IMR-90 (cell line): ENCODE measurements at regions not wholly inside any gene's neighbourhood (a gene's known extent, or its start where the extent isn't known, plus 50 kb on each side); places are given as distances from the start of the nearest gene placed in this dataset.

Experiments
- ATAC-seq: fragments of 200-7000 bp; cut with Tn5 transposase; 2 replicates; pipeline ENCODE4 v1.9.1; 2020; ENCODE audit warnings: low read depth, mild to moderate bottlenecking, moderate library complexity
- BruUV-seq: library from RNA; stranded (reverse); fragments of 400-500 nt; replicated peaks from 2 replicates; lab custom pipeline; 2021; lab: Mats Ljungman, UMichigan
- CTCF ChIA-PET: fragments of 300-600 bp; formaldehyde crosslinking; extraction: SDS; loops from one replicate; lab custom pipeline; 2021; ENCODE audit warnings: antibody characterized with exemption; lab: Yijun Ruan, JAX
- POLR2A ChIA-PET: fragments of 300-600 bp; sonication (Branson Sonifier 250); formaldehyde crosslinking; loops from one replicate; lab custom pipeline; 2022; ENCODE audit warnings: antibody characterized with exemption; ENCODE audit not compliant: unreplicated experiment; lab: Charles Lee
- DNase-seq: peaks from one replicate; pipeline ENCODE4 v3.0.0; 2013
- H2AFZ ChIP-seq: replicated peaks from 2 replicates; pipeline ENCODE3; 2013; ENCODE audit warnings: low read length, mild to moderate bottlenecking; ENCODE audit not compliant: poor library complexity
- H2AK5ac ChIP-seq: 2 replicates; pipeline ENCODE4 v1.6.1; 2013; ENCODE audit warnings: low read depth, low read length, inconsistent platforms
- H2AK9ac ChIP-seq: replicated peaks from 2 replicates; pipeline ENCODE3; 2013; ENCODE audit warnings: mild to moderate bottlenecking, low read depth, low read length, moderate library complexity; ENCODE audit not compliant: poor library complexity
- H2BK120ac ChIP-seq: 2 replicates; pipeline ENCODE4 v1.6.1; 2013; ENCODE audit warnings: low read depth, low read length, inconsistent platforms
- H2BK15ac ChIP-seq: 3 replicates; pipeline ENCODE4 v1.6.1; 2013; ENCODE audit warnings: low read depth, low read length, inconsistent platforms
- H2BK20ac ChIP-seq: 2 replicates; pipeline ENCODE4 v1.6.1; 2013; ENCODE audit warnings: low read depth, mild to moderate bottlenecking, inconsistent platforms, low read length, moderate library complexity
- H2BK5ac ChIP-seq: 2 replicates; pipeline ENCODE4 v1.6.1; 2013; ENCODE audit warnings: mild to moderate bottlenecking, low read depth, low read length, inconsistent platforms; ENCODE audit not compliant: poor library complexity, severe bottlenecking
- H3K14ac ChIP-seq: replicated peaks from 2 replicates; pipeline ENCODE4 v1.6.1; 2013; ENCODE audit warnings: low read depth, low read length, inconsistent platforms
- H3K18ac ChIP-seq: 2 replicates; pipeline ENCODE4 v1.6.1; 2013; ENCODE audit warnings: low read depth, low read length, control low read depth
- H3K23ac ChIP-seq: 2 replicates; pipeline ENCODE4 v1.6.1; 2013; ENCODE audit warnings: low read depth, low read length, inconsistent platforms
- H3K27ac ChIP-seq: 2 replicates; pipeline ENCODE4 v1.5.1; 2013; ENCODE audit warnings: mild to moderate bottlenecking, control low read depth, low read length; ENCODE audit not compliant: insufficient read depth
- H3K27me3 ChIP-seq: 2 replicates; pipeline ENCODE4 v1.6.1; 2013; ENCODE audit warnings: low read length; ENCODE audit not compliant: control insufficient read depth, insufficient read depth
- H3K36me3 ChIP-seq: 2 replicates; pipeline ENCODE4 v1.6.1; 2013; ENCODE audit warnings: low read length, mixed read lengths; ENCODE audit not compliant: control insufficient read depth, insufficient read depth
- H3K4ac ChIP-seq: 2 replicates; pipeline ENCODE4 v1.6.1; 2013; ENCODE audit warnings: low read depth, low read length, inconsistent platforms
- H3K4me1 ChIP-seq: 2 replicates; pipeline ENCODE4 v1.6.1; 2013; ENCODE audit warnings: low read length, mixed read lengths; ENCODE audit not compliant: control insufficient read depth, insufficient read depth
- H3K4me2 ChIP-seq: 2 replicates; pipeline ENCODE4 v1.6.1; 2013; ENCODE audit warnings: low read depth, mild to moderate bottlenecking, control low read depth, low read length, moderate library complexity
- H3K4me3 ChIP-seq: 2 replicates; pipeline ENCODE4 v1.5.1; 2013; ENCODE audit warnings: low read depth, mild to moderate bottlenecking, control low read depth, low read length, moderate library complexity; ENCODE audit not compliant: insufficient read depth
- H3K56ac ChIP-seq: 2 replicates; pipeline ENCODE4 v1.6.1; 2013; ENCODE audit warnings: low read length, inconsistent platforms; ENCODE audit not compliant: insufficient read depth; ENCODE audit errors: extremely low read depth
- H3K79me1 ChIP-seq, 2 experiments: 2 replicates each; pipeline ENCODE4 v1.6.1; 2013; ENCODE audit warnings: low read length in 2 of 2, inconsistent platforms in 1 of 2, low read depth in 1 of 2
- H3K9ac ChIP-seq: 2 replicates; pipeline ENCODE4 v1.6.1; 2013; ENCODE audit warnings: low read depth, low read length, control low read depth
- H3K9me1 ChIP-seq: 2 replicates; pipeline ENCODE4 v1.6.1; 2013; ENCODE audit warnings: low read length, inconsistent platforms; ENCODE audit not compliant: insufficient read depth
- H3K9me3 ChIP-seq: 2 replicates; pipeline ENCODE4 v1.6.1; 2013; ENCODE audit warnings: low read length; ENCODE audit not compliant: control insufficient read depth, insufficient read depth
- H4K20me1 ChIP-seq: 2 replicates; pipeline ENCODE4 v1.6.1; 2013; ENCODE audit warnings: low read length, inconsistent platforms; ENCODE audit not compliant: insufficient read depth
- H4K5ac ChIP-seq: 2 replicates; pipeline ENCODE4 v1.6.1; 2013; ENCODE audit warnings: mild to moderate bottlenecking, low read depth, low read length, control low read depth
- H4K8ac ChIP-seq, 2 experiments: 2 replicates each; pipeline ENCODE4 v1.6.1; 2013; ENCODE audit warnings: low read depth in 2 of 2, low read length in 2 of 2, control low read depth in 1 of 2, inconsistent platforms in 1 of 2
- H4K91ac ChIP-seq: 2 replicates; pipeline ENCODE4 v1.6.1; 2013; ENCODE audit warnings: low read depth, low read length, inconsistent platforms; ENCODE audit not compliant: insufficient read depth
- BHLHE40 ChIP-seq: fragments of 150-350 bp; IDR thresholded peaks from 2 replicates; pipeline ENCODE4 v1.6.1; 2016; ENCODE audit warnings: mild to moderate bottlenecking, low read depth, low read length
- CTCF ChIP-seq: conservative IDR thresholded peaks from 2 replicates; pipeline ENCODE4 v1.5.1; 2012; ENCODE audit warnings: mild to moderate bottlenecking, low read depth, low read length, improper control_type of control experiment
- FOS ChIP-seq: fragments of 150-350 bp; IDR thresholded peaks from 2 replicates; pipeline ENCODE4 v1.6.1; 2016; ENCODE audit warnings: low read depth, low read length
- MAZ ChIP-seq: IDR thresholded peaks from 2 replicates; pipeline ENCODE4 v1.6.1; 2012; ENCODE audit warnings: low read depth, mild to moderate bottlenecking, low read length, improper control_type of control experiment, moderate library complexity, borderline replicate concordance
- MXI1 ChIP-seq: IDR thresholded peaks from 2 replicates; pipeline ENCODE4 v1.6.1; 2012; ENCODE audit warnings: low read depth, mild to moderate bottlenecking, low read length, moderate library complexity, borderline replicate concordance
- NFE2L2 ChIP-seq: fragments of 150-350 bp; IDR thresholded peaks from 2 replicates; pipeline ENCODE4 v1.6.1; 2016; ENCODE audit warnings: low read depth, mild to moderate bottlenecking, low read length
- POLR2A ChIP-seq: IDR thresholded peaks from 2 replicates; pipeline ENCODE4 v1.6.1; 2012; ENCODE audit warnings: mild to moderate bottlenecking, low read depth, low read length
- RCOR1 ChIP-seq: IDR thresholded peaks from 2 replicates; pipeline ENCODE4 v1.6.1; 2012; ENCODE audit warnings: mild to moderate bottlenecking, low read length, improper control_type of control experiment; ENCODE audit not compliant: insufficient replicate concordance
- SMC3 ChIP-seq: fragments of 150-350 bp; IDR thresholded peaks from 2 replicates; pipeline ENCODE4 v1.6.1; 2016; ENCODE audit warnings: low read depth, mild to moderate bottlenecking, antibody characterized with exemption, low read length, moderate library complexity
- WGBS, 2 experiments: methylation state at CpG; one replicate each; pipeline versions ENCODE4 v1.1.5 to v1.1.7; 2013; ENCODE audit warnings: missing lambda C conversion rate in 2 of 2; ENCODE audit not compliant: insufficient read length in 1 of 2; ENCODE audit errors: extremely low coverage in 2 of 2; 5-methylcytosine and 5-hydroxymethylcytosine counted together
- dilution Hi-C: fragments of 300-500 bp; cut with HindIII; formaldehyde crosslinking; loops from one replicate; pipeline ENCODE4 v1.14.3; 2018; ENCODE audit warnings: low sequenced_read_pairs; ENCODE audit not compliant: unreplicated experiment
- in situ Hi-C: fragments of 300-500 bp; cut with MboI; formaldehyde crosslinking; loops from 3 replicates; pipeline ENCODE4 v1.14.3; 2019; ENCODE audit warnings: low sequenced_read_pairs, inconsistent platforms, mixed read lengths
- intact Hi-C: fragments of 100-400 bp; cut with micrococcal nuclease; formaldehyde crosslinking; loops from 2 replicates; pipeline ENCODE4 v1.10.0; 2022
- TF ChIP-seq, protein P1 (sequence below): fragments of 150-350 bp; IDR thresholded peaks from 2 replicates; pipeline ENCODE4 v1.6.1; 2017; ENCODE audit warnings: mild to moderate bottlenecking, antibody characterized with exemption, low read length, low read depth

DNA sequence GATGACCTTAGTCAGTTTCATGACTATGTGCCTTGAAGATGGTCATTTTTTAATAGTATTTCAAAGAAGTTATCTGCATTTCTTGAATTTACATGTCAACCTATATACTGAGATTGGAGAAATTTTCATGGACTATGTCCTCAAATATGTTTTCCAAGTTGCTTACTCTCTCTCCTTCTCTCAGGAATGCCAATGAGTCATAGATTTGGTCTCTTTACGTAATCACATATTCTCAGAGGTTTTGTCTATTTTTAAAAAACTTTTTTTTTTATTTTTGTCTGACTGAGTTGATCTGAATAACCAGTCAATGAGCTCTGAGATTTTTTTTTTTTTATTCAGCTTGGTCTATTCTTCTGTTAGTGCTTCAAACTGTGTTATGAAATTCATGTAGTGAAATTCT lies 374.7 kb upstream of the GRIN3A start:
- no CpG with 5 or more reads among the region's 1 CpG for WGBS, 2 experiments
- no peak overlapping the region for H4K8ac ChIP-seq
- DNase-seq (no peak), ATAC-seq (no peak)
- dilution Hi-C loops (no loop called here), intact Hi-C loops (no loop called here), in situ Hi-C loops (no loop called here)
- H3K79me1 ChIP-seq, result no peaks in the 10 kb centered on the region
- H2AFZ ChIP-seq, result no peak overlapping the region
- ChIA-PET POLR2A (no interaction called here), CTCF (no interaction called here)
- H3K9ac ChIP-seq, result no peak overlapping the region
- no peak overlapping the region for H2BK15ac ChIP-seq
- H3K27ac ChIP-seq, result no peak overlapping the region
- no peak overlapping the region for H4K91ac ChIP-seq
- H2BK120ac ChIP-seq, result no peak overlapping the region
- H3K9me3 ChIP-seq, result peaks cover 8% of the 10 kb centered on the region
- H3K18ac ChIP-seq, result no peak overlapping the region
- no peak overlapping the region for H3K23ac ChIP-seq
- BruUV-seq, result no TSS peak
- no peak overlapping the region for H3K4ac ChIP-seq
- H3K4me1 ChIP-seq, result no peaks in the 10 kb centered on the region
- no peak overlapping the region for H2BK20ac ChIP-seq
- H4K5ac ChIP-seq, result no peak overlapping the region
- TF ChIP-seq MXI1, result no peak
- TF ChIP-seq RCOR1, result no peak
- no peak for TF ChIP-seq CTCF
- no peak for TF ChIP-seq BHLHE40
- no peak for TF ChIP-seq FOS
- no peak for TF ChIP-seq POLR2A
- TF ChIP-seq MAZ, result no peak
- TF ChIP-seq NFE2L2, result no peak
- TF ChIP-seq SMC3, result no peak
- TF ChIP-seq, protein P1, sequence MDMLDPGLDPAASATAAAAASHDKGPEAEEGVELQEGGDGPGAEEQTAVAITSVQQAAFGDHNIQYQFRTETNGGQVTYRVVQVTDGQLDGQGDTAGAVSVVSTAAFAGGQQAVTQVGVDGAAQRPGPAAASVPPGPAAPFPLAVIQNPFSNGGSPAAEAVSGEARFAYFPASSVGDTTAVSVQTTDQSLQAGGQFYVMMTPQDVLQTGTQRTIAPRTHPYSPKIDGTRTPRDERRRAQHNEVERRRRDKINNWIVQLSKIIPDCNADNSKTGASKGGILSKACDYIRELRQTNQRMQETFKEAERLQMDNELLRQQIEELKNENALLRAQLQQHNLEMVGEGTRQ, result no peak
- no peak overlapping the region for H3K14ac ChIP-seq
- H3K27me3 ChIP-seq, result no peaks in the 10 kb centered on the region
- no peak overlapping the region for H3K4me2 ChIP-seq
- no peak overlapping the region for H2BK5ac ChIP-seq
- no peak overlapping the region for H3K56ac ChIP-seq
- H2AK5ac ChIP-seq, result no peak overlapping the region
- no peaks in the 10 kb centered on the region for H3K36me3 ChIP-seq
- H4K20me1 ChIP-seq, result no peaks in the 10 kb centered on the region
- no peaks in the 10 kb centered on the region for H3K9me1 ChIP-seq
- no peak overlapping the region for H3K4me3 ChIP-seq
- H2AK9ac ChIP-seq, result no peak overlapping the region
